Renal cortical epithelial cell (primary cell): ENCODE measurements at regions not wholly inside any gene's neighbourhood (a gene's known extent, or its start where the extent isn't known, plus 50 kb on each side); places are given as distances from the start of the nearest gene placed in this dataset.
"Not testable (repeated sequence)": the region's sequence is repeated elsewhere in the genome, so short reads cannot be mapped to it uniquely, and the experiment has no call there.

Source experiments
- DNase-seq: peaks from one replicate; pipeline ENCODE4 v3.0.0-alpha.2; 2011; ENCODE audit warnings: low read depth

GRCh38 chr3:75242012-75242735, 422.0 kb upstream of the FRG2C start:
- DNase-seq = no peak

- no peak for DNase-seq
Measured at GRCh38 chr3:75248974-75249373, 415.2 kb upstream of the FRG2C start.

DNA sequence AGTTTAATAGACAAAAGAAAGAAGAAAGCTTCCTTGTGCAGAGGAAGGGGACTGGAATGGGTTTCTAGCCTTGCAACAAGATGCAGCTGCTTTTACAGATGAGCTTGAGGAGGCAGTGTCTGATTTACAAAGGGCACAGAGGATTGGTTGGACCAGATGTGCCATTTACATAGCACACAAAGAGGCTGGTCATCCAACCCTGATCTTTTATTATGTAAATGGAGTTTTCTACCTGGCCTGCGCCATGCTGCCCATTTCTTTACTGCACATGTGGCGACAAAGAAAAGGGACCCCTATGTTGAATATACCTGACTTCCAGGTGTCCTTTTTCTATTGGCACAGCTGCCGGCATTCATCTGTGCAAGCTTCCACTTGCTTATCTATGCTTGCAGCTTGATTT, 409.4 kb upstream of the FRG2C start:
- DNase-seq = no peak

- peak; percentile 19 for DNase-seq
Measured at GRCh38 chr3:75258825-75259683, 405.1 kb upstream of the FRG2C start.

DNA sequence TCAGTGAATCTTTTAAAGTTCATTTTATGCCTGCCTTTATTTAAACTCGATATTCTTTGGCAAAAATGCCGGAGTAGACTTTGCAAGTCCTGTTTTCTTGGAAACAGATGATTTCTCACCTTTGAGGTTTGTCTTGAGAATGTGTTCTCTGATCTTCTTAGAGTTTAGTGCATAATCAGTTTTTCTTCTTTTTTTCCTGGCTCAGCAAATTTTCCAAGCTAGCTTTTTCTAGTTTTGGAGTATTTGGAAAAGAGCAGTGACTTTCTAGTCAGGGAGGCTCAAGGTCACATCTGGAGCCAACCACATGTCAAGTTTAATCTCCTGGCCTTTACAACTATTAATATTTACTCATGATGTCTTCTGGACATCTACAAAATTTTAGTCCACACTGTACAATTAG, 403.2 kb upstream of the FRG2C start:
- not testable (repeated sequence) for DNase-seq

- no peak for DNase-seq
Measured at GRCh38 chr3:75262661-75263060, 401.5 kb upstream of the FRG2C start.

- no peak for DNase-seq
Measured at GRCh38 chr3:75265897-75266296, 398.2 kb upstream of the FRG2C start.

GRCh38 chr3:75268576-75268975, 395.6 kb upstream of the FRG2C start:
- DNase-seq = not testable (repeated sequence)

DNA sequence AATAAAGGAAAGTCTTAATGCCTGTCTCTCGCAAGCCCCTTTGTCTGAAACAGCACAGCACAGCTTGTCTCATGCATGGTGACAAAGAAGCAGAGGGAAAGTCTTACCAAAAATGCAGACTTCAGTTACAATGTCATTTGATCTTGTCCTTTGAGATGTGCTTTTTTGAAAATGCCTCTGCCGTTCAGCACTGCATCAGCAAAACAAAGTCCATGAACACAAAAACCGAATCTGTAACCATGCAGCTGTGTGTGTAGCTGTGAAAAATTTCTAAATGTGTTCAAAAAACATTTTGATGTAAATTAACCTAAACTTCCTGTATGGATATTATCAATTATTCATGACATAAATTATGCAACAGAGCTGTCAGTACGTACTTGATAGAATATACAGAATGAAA, 391.9 kb upstream of the FRG2C start:
- not testable (repeated sequence) for DNase-seq

DNA sequence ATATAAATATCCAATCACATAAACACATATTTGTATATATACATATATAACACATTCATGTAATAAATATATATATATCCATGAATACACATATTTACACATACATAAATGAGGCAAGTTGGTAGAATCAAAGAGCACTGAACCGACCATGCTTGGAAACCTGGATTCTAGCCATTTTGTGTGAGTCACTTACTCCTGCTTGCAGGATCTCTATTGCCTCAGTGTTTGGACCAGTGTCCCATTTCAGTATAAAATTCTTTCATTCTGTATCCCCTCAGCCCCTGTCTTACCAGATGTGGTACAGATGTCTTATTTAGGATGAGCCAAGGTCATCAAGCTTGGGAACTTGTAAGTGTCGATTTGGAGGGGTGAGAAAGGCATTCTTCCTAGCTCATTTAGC, 391.4 kb upstream of the FRG2C start:
- DNase-seq = peak; percentile 31

GRCh38 chr3:75285531-75286148, 378.5 kb upstream of the FRG2C start:
- peak; percentile 17 for DNase-seq

DNA sequence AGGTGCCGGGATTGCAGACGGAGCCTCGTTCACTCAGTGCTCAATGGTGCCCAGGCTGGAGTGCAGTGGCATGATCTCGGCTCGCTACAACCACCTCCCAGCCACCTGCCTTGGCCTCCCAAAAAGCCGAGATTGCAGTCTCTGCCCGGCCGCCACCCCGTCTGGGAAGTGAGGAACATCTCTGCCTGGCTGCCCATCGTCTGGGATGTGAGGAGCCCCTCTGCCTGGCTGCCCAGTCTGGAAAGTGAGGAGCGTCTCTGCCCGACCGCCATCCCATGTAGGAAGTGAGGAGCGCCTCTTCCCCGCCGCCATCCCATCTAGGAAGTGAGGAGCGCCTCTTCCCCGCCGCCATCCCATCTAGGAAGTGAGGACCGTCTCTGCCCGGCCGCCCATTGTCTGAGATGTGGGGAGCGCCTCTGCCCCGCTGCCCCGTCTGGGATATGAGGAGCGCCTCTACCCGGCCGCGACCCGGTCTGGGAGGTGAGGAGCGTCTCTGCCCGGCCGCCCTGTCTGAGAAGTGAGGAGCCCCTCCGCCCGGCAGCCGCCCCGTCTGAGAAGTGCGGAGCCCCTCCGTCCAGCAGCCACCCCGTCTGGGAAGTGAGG, 375.1 kb upstream of the FRG2C start:
- not testable (repeated sequence) for DNase-seq

DNA sequence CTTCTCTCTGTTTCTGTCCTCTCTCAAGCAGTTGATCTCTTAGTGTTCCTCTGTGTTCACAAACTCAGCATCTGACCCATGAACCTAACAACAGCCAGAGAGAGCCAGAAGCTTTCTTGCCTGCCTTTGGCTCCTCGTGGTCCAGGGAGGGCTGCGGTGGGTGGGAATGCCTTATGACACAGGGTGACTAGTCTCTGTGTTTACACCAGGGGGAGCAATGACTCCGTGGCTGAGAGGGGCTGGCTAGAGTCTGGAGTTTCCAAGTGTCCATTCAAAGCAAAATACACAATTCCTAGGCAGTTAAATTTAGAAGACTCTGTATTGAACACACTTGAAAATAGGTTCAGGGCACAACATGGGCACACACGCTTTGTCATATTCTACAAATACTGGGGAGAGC, 370.0 kb upstream of the FRG2C start:
- peak; percentile 1 for DNase-seq

DNA sequence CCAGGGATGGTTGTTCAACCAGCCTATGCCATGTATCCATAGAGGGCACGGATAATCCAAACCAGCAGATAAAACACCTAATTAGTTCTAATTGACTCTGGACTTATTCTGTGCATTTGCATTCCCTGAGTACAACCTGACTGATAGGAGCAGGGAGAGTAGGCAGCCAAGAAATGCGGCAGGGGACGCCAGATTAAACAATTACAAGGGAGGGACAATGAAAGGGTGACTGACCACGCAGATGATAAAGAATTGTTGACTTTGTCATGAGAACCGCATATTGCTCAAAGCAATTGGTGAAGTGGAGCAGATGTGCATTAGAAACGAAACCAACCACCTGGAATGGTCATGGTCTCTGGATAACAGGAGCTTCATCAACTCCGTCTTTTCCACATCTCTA, 369.1 kb upstream of the FRG2C start:
- no peak for DNase-seq

DNA sequence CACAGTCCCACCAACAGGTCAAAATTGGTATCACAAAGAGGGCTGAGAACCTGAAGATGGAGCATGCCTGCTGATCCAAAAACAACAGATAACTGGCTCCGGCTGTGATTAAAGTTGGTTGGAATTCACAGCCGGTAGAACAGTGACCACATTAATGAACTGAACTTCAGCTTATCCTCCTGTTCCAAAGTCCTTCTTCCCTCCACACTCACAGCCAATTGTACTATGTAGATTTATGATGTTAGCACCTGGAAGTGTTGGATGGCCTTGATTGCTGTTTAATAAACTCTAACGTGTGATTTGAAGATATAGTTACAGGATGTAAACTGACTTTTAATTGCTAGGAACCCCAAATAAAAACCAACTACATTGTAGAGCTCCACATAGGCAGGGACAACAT, 367.3 kb upstream of the FRG2C start:
- no peak for DNase-seq

DNA sequence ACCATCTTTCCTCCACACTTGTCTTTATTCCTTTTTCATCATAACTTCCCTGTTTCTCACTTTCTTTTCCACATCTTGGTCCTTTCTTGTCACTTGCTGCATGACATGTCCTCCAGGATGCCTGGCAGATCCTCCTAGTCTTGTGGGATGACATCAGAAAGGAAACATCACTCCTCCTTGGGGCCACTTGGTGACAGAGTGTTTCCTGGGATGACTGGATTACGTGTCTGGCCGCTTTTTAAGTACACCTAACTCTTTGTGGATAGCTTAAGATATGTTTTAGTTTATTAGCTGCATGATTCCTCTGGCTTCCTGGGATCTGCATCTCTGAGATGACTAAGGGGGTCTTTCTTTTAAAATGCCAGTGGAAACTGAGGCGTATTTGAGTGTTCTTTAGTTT, 363.5 kb upstream of the FRG2C start:
- no peak for DNase-seq

GRCh38 chr3:75301050-75301449, 363.1 kb upstream of the FRG2C start:
- not testable (repeated sequence) for DNase-seq

DNA sequence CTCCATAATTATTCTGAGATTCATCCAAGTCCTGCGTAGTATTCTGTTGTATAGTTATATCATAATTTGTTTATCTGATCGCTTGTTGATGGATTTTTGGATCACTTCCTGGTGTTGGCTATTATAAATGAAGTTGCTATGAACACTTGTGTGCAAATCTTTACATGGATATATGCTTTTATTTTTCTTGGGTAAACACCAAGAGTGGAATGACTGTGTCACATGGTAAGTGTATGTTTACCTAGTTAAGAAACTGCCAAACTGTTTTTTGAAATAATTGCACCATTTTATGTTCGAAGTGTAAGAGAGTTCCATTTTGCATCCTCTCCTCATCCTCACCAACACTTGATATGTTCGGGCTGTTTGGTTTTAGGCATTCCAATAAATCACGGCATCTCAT, 360.4 kb upstream of the FRG2C start:
- no peak for DNase-seq

GRCh38 chr3:75305901-75306300, 358.2 kb upstream of the FRG2C start:
- no peak for DNase-seq

DNA sequence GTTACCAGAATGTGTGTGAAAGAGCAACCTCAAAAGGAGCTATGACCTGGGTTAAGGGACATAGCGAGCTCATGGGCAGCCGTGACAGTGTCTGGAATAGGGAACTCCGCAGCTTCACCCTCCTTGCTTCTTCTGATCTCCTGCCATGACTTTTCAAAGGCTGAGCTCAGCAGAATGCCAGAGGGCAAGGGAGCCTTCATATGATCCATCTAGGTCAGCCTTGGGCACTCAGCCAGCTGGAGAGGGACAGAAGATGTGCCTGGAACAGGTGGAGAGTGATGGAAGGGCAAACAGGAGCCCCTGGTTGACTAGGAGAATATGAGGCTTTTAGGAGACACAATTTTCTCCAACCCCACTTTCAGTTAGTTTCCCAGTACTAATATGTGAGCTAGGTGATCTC, 352.8 kb upstream of the FRG2C start:
- not testable (repeated sequence) for DNase-seq

GRCh38 chr3:75312469-75312868, 351.7 kb upstream of the FRG2C start:
- DNase-seq = not testable (repeated sequence)

- not testable (repeated sequence) for DNase-seq
Measured at GRCh38 chr3:75319776-75320175, 344.4 kb upstream of the FRG2C start.
